ENCODE measurements at regions not wholly inside any gene's neighbourhood (a gene's known extent, or its start where the extent isn't known, plus 50 kb on each side); places are given as distances from the start of the nearest gene placed in this dataset.

GRCh38 chr9:74032421-74032820, 464.7 kb upstream of the RORB start:
- TF ChIP-seq EZH2 (IDR thresholded peaks at IDR 0.05; ENCODE audit: borderline replicate concordance, low read depth, low read length, severe bottlenecking) (no peak), CTCF (IDR thresholded peaks at IDR 0.05; ENCODE audit: borderline replicate concordance, extremely low read depth, low read length, poor library complexity, severe bottlenecking) (no peak)
